HEK293T (cell line): ENCODE measurements at regions not wholly inside any gene's neighbourhood (a gene's known extent, or its start where the extent isn't known, plus 50 kb on each side); places are given as distances from the start of the nearest gene placed in this dataset.

Source experiments
- CTCF ChIA-PET: fragments of 350-600 bp; formaldehyde crosslinking; extraction: SDS; loops from one replicate; lab custom pipeline; 2021; ENCODE audit warnings: antibody characterized with exemption, inconsistent platforms; lab: Yijun Ruan, JAX
- POLR2A ChIA-PET: fragments of 350-600 bp; formaldehyde crosslinking; extraction: SDS; loops from one replicate; lab custom pipeline; 2020; ENCODE audit warnings: antibody characterized with exemption, inconsistent platforms; lab: Yijun Ruan, JAX
- DNase-seq: peaks from one replicate; pipeline ENCODE4 v3.0.0; 2012; ENCODE audit warnings: mixed read lengths; ENCODE audit errors: extremely low spot score
- ARNT ChIP-seq: fragments of 450-650 bp; IDR thresholded peaks from 2 replicates; pipeline ENCODE4 v1.6.1; 2017; ENCODE audit warnings: mild to moderate bottlenecking
- BHLHE40 ChIP-seq: fragments of 450-650 bp; IDR thresholded peaks from 2 replicates; pipeline ENCODE4 v1.6.1; 2016; ENCODE audit warnings: mild to moderate bottlenecking, moderate library complexity, borderline replicate concordance
- CTBP1 ChIP-seq: fragments of 450-650 bp; IDR thresholded peaks from 2 replicates; pipeline ENCODE4 v1.6.1; 2016; ENCODE audit warnings: borderline replicate concordance
- ELF4 ChIP-seq: fragments of 450-650 bp; IDR thresholded peaks from 2 replicates; pipeline ENCODE4 v1.6.1; 2017; ENCODE audit warnings: antibody characterized with exemption
- FOXA1 ChIP-seq: fragments of 450-650 bp; IDR thresholded peaks from 2 replicates; pipeline ENCODE4 v1.6.1; 2016; ENCODE audit warnings: mild to moderate bottlenecking
- FOXK2 ChIP-seq: fragments of 450-650 bp; IDR thresholded peaks from 2 replicates; pipeline ENCODE4 v1.6.1; 2016; ENCODE audit warnings: mild to moderate bottlenecking
- FOXM1 ChIP-seq: fragments of 450-650 bp; IDR thresholded peaks from 2 replicates; pipeline ENCODE4 v1.6.1; 2017; ENCODE audit warnings: mild to moderate bottlenecking, borderline replicate concordance
- HDGF ChIP-seq: fragments of 450-650 bp; IDR thresholded peaks from 2 replicates; pipeline ENCODE4 v1.6.1; 2017; ENCODE audit warnings: antibody characterized with exemption, borderline replicate concordance
- L3MBTL2 ChIP-seq: fragments of 450-650 bp; conservative IDR thresholded peaks from 2 replicates; pipeline ENCODE4 v1.6.1; 2016; ENCODE audit warnings: mild to moderate bottlenecking
- LEF1 ChIP-seq: fragments of 450-650 bp; IDR thresholded peaks from 2 replicates; pipeline ENCODE4 v1.6.1; 2017; ENCODE audit warnings: mild to moderate bottlenecking, borderline replicate concordance
- NFRKB ChIP-seq: fragments of 450-650 bp; IDR thresholded peaks from 2 replicates; pipeline ENCODE4 v1.6.1; 2016; ENCODE audit warnings: mild to moderate bottlenecking, moderate library complexity
- PKNOX1 ChIP-seq: fragments of 450-650 bp; IDR thresholded peaks from 2 replicates; pipeline ENCODE4 v1.6.1; 2016
- SP1 ChIP-seq: fragments of 450-650 bp; IDR thresholded peaks from 2 replicates; pipeline ENCODE4 v1.6.1; 2017
- SUZ12 ChIP-seq: fragments of 450-650 bp; IDR thresholded peaks from 2 replicates; pipeline ENCODE4 v1.6.1; 2016; ENCODE audit warnings: mild to moderate bottlenecking
- TARDBP ChIP-seq: fragments of 450-650 bp; IDR thresholded peaks from 2 replicates; pipeline ENCODE4 v1.6.1; 2016
- ZNF384 ChIP-seq: fragments of 450-650 bp; IDR thresholded peaks from 2 replicates; pipeline ENCODE4 v1.6.1; 2016

- ChIA-PET CTCF (interaction anchor here (0.6 kb wide), 1 partner anchor 486 kb away, joined by 3 read pairs; no protein-coding TSS in a partner anchor), POLR2A (no interaction called here)
- TF ChIP-seq LEF1 = no peak
- no peak for DNase-seq
These were observed 340.3 kb upstream of the WWC1 start for GRCh38 chr5:167951116-167951515.

GRCh38 chr5:167952278-167952995, 339.0 kb upstream of the WWC1 start:
- POLR2A ChIA-PET = no interaction called here
- CTCF ChIA-PET = no interaction called here
- TF ChIP-seq SUZ12 (no peak), FOXA1 (no peak), PKNOX1 (no peak), CTBP1 (no peak), BHLHE40 (no peak), LEF1 (no peak), SP1 (no peak), NFRKB (no peak), ELF4 (no peak), TARDBP (no peak), ZNF384 (no peak), FOXK2 (no peak), HDGF (no peak), ARNT (no peak), FOXM1 (no peak), L3MBTL2 (no peak)
- no peak for DNase-seq

- CTCF ChIA-PET = no interaction called here
- POLR2A ChIA-PET = no interaction called here
- no peak for TF ChIP-seq HDGF
- TF ChIP-seq FOXM1 = no peak
- TF ChIP-seq NFRKB = no peak
- no peak for TF ChIP-seq TARDBP
- TF ChIP-seq CTBP1 = no peak
- TF ChIP-seq LEF1 = no peak
- no peak for TF ChIP-seq BHLHE40
- TF ChIP-seq L3MBTL2 = no peak
- TF ChIP-seq ZNF384 = no peak
- no peak for DNase-seq
These were observed 338.2 kb upstream of the WWC1 start for GRCh38 chr5:167953151-167953798.

GRCh38 chr5:167961731-167962130, 329.7 kb upstream of the WWC1 start:
- POLR2A ChIA-PET = no interaction called here
- no peak for TF ChIP-seq NFRKB
- TF ChIP-seq ZNF384 = no peak
- no peak for TF ChIP-seq HDGF
- no peak for TF ChIP-seq SP1
- TF ChIP-seq TARDBP = no peak
- TF ChIP-seq L3MBTL2 = no peak
- no peak for TF ChIP-seq FOXK2
- no peak for TF ChIP-seq SUZ12
- TF ChIP-seq PKNOX1 = no peak
- TF ChIP-seq ARNT = no peak
- no peak for TF ChIP-seq CTBP1
- TF ChIP-seq ELF4 = no peak
- no peak for DNase-seq
- CTCF ChIA-PET = no interaction called here

- CTCF ChIA-PET = no interaction called here
- POLR2A ChIA-PET = no interaction called here
- DNase-seq = no peak
- TF ChIP-seq ZNF384 = no peak
- no peak for TF ChIP-seq BHLHE40
- no peak for TF ChIP-seq TARDBP
- no peak for TF ChIP-seq FOXA1
- no peak for TF ChIP-seq NFRKB
- TF ChIP-seq L3MBTL2 = no peak
- TF ChIP-seq FOXK2 = no peak
- no peak for TF ChIP-seq ELF4
- TF ChIP-seq FOXM1 = no peak
- no peak for TF ChIP-seq ARNT
- no peak for TF ChIP-seq LEF1
- no peak for TF ChIP-seq SUZ12
- TF ChIP-seq CTBP1 = no peak
- no peak for TF ChIP-seq SP1
- TF ChIP-seq HDGF = no peak
- no peak for TF ChIP-seq PKNOX1
These were observed 326.9 kb upstream of the WWC1 start for GRCh38 chr5:167964529-167964928.

GRCh38 chr5:167965710-167966109, 325.7 kb upstream of the WWC1 start:
- no peak for DNase-seq
- TF ChIP-seq SP1 (no peak), BHLHE40 (no peak), FOXK2 (no peak), LEF1 (no peak), FOXM1 (no peak), PKNOX1 (no peak), CTBP1 (no peak), ARNT (no peak), NFRKB (no peak), TARDBP (no peak)
- ChIA-PET POLR2A (no interaction called here), CTCF (no interaction called here)
